ENCODE measurements at regions not wholly inside any gene's neighbourhood (a gene's known extent, or its start where the extent isn't known, plus 50 kb on each side); places are given as distances from the start of the nearest gene placed in this dataset.

- no peak for TF ChIP-seq CTCF (conservative IDR thresholded peaks at IDR 0.05; ENCODE audit: low read depth, low read length)
- TF ChIP-seq EZH2phosphoT487 (IDR thresholded peaks at IDR 0.05; ENCODE audit: borderline replicate concordance, low read length), result no peak
Measured at GRCh38 chr11:28526406-28526751, 418.2 kb downstream of the METTL15 start.
